Left lobe of liver (tissue), 2 donors: ENCODE measurements at regions not wholly inside any gene's neighbourhood (a gene's known extent, or its start where the extent isn't known, plus 50 kb on each side); places are given as distances from the start of the nearest gene placed in this dataset.

Experiments
- ATAC-seq: fragments of 200-7000 bp; cut with Tn5 transposase; one replicate; pipeline ENCODE4 v1.9.1; 2020; ENCODE audit warnings: mild to moderate bottlenecking, moderate library complexity
- DNase-seq: peaks from one replicate; pipeline ENCODE4 v3.0.0-alpha.2; 2020; ENCODE audit warnings: low spot score
- donor health status: DM: no; HTN: no; CAD: no; lungs with moderate emphysema.
- donor health status: DM: no; HTN: yes; CAD: no.

DNA sequence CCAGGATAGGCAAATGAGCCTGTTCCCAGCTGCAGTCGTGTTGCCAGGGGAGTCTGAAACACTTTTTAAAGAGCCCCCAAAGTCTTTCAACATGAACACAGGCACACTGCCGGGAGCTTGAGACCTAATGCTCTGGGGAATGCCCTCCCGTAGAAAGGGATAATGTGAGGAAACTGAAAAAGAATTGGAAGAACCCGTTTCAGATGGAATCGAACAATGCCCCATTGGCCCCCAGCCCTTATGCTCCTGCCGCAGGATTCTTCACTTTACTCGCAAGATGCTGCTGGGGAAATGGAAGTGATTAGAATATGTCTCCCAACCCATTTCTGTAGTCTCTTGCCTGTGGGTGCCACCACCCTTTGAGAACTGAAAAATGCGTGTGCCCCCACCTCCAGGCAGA, 136.3 kb upstream of the GATA6 start:
- DNase-seq: no peak
- no peak for ATAC-seq

DNA sequence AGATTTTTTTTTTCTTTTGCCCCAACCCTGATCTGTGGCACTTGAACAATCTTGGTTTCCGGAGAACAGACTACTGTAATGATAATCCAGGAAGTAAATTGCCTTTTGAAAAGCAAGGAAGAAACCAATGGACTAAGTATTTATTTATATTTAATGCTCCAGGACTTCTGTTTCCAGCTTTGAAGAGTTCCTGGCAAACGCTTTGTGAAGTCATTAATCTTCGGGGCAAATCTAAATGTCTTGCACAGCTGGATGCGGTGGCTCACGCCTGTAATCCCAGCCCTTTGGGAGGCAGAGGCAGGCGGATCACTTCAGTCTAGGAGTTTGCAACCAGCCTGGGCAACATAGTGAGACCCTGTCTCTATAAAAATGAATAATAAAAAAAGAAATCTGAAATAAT, 135.1 kb upstream of the GATA6 start:
- DNase-seq: no peak
- ATAC-seq: no peak

DNA sequence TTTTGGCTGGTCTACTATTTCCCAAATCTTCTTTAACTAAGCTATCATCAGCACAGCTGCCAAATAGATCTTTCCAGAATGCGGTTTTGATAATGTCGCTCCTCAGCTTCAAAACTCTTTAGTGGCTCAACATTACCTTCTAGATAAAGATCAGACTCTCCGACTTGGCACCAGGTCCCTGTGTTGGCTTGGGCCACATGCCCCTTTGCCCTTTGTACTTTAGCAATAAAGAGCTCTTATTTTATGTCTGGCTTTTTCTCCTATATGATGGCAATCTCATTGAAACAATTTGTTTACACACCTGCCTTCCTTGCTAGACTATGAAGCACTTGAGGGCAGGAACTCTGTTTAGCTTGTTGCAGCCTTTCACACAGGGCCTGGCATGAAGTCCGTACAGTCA, 128.9 kb upstream of the GATA6 start:
- peak; percentile 58 for ATAC-seq
- no peak for DNase-seq

DNA sequence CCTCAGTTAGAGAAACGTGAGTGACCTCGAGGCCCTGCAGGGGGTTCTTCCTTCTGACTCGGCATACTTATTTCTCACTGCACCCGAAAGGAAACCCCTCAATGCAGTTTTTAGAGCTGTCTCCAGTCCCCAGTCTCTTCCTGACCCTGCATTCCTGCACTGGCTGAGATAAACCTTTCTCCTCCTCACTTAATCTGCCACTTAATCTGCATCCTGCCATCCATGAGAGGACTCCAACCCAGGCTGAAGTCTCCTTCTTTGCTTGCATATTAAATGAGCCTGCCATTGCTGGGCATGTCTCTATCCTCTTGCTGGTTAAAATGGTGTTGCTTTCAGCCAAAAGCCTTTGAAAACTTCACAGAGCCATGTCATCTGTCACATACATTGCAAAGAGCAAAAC, 125.6 kb upstream of the GATA6 start:
- no peak for ATAC-seq
- no peak for DNase-seq

DNA sequence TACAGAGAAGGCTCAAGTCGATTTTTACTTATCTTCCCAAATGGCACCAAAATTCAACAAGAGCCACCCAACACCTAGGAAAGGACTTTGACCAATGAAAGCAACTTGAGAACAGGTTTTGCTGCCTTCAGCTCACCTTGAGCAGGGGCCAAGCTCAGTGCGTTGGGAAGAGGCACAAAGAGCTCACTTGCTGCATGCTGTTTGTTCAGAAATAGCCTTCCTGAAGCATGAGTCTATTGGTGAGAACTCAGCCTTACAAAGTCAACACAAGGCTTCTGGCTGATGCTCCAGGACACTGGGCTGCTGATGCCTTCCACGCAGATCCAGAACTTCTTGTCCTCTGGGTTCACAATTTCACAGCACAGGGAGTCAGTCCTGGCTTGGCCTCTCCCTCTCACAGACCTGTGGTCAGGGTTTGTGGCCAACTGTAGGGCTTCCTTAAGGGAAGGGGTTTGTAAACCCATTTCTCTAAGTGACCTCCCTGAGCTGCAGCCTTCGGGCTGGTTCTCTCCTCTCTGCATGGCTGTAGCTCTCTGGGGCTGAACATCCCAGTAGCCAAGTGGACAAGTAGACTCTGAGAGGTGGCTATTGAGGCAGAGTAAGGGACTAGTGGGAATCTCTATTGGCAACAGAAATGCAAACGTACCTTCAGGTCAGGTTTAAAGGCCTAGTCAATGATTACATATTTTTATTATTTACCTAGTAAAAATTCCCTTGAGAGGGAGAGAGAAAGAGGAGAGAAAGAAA, 124.7 kb upstream of the GATA6 start:
- ATAC-seq: peak; percentile 42
- DNase-seq: no peak

DNA sequence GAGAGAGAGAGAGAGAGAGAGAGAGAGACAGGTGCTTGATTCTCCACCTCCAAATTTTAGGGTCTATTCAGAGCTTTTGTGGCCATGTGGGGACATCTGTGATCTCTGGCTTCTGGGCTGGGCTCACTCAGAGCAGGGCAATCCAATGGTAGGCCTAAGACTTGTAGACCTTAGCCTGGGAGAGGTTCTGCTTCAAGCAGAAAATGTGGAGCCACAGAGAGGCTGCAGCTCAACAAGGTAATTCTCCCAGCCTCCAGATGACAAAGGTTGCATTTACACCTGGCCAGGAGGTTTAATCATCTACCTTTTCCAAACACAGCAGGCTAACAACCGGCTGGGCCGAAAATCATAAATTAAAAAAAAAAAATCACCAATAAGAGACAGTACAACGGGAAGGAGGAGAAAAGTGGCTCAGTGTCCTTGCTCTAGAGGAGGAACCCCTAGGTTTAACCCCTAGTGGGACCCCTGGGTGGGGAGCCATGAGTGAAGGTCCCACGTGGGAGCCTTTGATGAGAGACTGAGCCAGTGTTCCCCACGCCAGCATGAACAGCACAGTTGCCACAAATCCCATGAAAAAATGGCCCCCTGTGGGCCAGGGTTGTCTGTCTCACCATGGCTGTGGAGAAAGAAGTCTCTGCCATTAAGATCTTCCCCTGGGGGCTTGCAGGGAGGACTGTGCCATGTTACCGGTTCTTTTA, 124.0 kb upstream of the GATA6 start:
- DNase-seq (no peak), ATAC-seq (peak; percentile 83)

DNA sequence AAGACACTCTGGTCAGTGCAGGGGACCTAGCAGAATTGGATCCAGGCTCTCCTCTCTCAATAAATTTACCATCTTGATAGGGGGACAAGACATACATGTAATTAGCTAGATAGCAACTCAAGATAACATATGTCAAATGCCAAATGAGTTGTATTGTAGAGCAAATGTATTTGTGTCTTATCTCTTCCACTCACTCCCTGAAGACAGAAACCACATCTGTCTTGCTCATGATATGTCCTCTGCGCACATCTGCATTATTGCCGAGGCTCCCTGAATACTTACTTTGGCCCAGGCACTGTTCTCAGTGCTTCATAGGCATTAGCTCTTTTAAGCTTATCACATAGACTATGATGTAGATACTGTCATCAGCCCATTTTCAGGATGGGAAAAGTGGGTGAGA, 122.9 kb upstream of the GATA6 start:
- no peak for DNase-seq
- no peak for ATAC-seq

DNA sequence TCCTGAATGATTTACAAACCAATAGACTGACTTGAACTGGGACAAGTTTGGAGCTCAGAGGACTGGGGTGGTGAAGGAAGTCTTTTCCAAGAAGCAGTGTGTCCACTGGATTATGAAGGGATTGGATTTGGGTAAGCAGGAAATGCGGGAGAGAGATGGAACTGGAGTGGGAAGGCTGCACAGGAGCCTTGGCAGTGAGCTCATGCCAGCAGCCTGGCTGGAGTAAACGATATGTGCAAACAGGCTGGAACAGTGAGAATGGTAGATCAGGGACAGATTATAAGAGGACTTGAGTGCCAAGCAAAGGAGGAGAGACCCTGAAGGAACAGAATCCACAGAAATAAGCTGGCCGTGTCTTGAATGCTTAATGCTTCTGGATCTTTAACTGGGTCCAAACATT, 121.9 kb upstream of the GATA6 start:
- DNase-seq (no peak), ATAC-seq (peak; percentile 55)

DNA sequence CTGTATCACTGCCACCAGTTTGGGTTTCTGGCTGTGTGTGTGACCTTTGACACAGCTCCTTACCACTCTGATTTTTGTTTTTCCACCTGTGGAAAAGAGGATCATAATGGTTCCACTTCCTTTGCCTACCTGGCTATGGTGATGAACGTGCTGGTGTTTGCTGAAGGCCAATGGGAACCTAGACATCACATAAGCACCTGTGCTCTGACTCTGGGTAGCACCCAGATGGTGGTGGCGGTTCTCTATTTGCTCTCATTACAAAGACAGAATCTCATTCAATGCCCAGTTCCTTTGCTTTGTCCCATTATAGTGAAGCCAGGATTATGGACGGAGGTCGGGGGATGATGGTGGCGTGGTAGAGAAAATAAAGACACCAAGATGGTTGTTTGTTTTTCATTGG, 121.2 kb upstream of the GATA6 start:
- DNase-seq (no peak), ATAC-seq (no peak)

DNA sequence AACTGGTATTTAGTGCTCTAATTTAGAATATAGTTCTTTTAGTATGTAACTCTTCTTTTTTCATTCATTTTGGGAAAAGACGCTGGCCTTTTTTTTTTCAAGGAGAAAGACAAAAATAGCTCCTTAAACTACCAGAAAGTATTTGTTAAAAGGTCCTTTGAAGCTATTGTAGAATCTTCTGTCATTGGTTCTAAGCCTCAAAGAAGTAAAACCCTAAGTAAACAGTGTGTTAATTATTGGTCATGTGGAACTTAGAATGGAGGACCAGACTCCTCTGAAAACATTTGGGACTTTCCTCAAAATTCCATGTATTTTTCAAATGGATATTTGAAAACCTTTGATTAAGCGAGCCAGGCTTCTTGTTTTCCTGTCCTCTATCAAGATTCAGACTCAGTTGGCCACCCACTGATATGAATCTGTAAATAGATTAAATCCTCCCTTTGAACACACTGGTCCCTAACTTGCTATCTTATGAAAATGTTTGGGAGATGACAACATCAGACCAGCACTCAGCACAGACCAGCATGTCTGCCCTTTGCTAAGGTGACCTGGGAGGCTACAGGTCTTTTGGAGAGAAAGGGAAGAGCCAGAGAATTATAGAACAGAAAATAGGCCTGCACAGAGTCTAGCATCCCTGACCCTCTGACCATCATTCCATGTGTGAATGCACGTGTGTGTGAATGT, 120.3 kb upstream of the GATA6 start:
- no peak for ATAC-seq
- no peak for DNase-seq

DNA sequence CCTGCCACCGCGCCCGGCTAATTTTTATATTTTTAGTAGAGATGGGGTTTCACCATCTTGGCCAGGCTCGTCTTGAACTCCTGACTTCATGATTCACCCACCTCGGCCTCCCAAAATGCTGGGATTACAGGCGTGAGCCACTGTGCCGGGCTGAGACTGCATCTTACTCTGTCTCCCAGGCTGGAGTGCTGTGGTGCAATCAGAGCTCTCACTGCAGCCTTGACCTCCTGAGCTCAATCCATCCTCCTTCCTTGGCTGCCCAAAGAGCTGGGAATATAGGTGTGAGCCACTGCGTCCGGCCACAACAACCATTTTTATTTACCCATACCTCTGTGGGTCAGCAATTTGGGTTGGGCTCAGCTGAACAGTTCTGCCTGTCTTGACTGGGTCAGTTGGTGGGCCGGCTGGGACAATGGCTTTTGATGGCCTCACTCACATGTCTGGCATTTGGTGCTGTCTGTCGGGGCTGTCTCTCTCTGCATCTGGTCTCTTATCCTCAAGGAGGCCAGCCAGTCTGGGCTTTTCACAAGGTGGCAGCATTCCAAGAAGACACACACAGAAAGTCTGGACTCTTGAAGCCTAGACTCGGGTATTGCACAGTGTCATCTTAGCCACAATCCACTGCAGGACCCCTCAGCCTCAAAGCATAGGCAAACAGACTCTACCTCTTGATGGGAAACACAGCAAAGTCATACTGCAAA, 116.8 kb upstream of the GATA6 start:
- no peak for DNase-seq

DNA sequence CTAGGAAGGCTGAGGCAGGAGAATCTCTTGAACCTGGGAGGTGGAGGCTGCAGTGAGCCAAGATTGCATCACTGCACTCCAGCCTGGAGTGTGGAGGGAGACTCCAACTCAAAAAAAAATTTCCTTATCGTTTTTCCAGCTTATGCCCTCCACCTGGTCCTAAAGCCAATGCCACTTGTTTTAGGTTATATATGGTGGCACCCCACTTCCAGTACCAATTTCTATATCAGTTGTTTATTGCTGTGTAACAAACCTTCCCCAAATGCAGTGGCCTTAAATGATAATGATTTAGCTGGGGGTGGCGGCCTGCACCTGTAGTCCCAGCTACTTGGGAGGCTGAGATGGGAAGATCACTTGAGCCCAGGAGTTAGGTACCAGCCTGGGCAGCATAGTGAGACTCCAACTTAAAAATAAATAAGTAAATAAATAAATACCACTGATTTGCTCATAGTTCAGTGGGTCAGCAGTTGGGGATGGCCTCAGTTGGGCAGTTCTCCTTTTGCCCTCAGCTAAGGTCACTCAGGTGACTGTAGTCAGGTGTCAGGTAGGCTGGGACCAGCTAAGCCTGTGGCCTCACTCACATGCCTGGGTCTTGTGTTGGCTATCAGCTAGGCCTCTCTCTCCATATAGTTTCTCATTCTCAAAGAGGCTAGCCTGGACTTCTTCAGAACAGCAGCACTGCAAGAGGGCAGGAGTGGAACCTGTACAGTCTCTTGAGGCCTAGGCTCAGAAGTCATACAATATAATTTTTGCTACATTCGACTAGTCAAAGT, 113.7 kb upstream of the GATA6 start:
- ATAC-seq (no peak), DNase-seq (no peak)

More for the DNA sequence above, 116.8 kb upstream of the GATA6 start:
- ATAC-seq: no peak

DNA sequence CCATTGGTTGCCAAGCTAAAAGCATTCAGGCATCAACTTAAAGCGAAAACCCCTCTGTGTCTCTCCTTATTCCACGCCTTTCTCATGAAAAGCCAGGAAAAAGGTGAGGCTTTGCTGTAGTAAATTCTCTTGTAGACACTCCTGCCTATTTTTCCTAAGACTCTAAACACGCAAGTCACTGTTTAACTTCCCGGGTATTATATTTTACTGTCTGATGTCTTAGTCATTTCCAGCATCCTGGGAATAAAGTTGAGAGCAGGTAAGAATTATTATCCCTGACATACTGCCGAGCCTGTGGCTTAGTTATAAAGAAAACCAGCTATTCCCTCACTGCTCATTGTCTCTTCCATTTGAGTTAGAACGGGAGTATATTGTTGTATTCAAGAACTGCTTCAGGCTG, 112.4 kb upstream of the GATA6 start:
- DNase-seq: no peak
- ATAC-seq: no peak

DNA sequence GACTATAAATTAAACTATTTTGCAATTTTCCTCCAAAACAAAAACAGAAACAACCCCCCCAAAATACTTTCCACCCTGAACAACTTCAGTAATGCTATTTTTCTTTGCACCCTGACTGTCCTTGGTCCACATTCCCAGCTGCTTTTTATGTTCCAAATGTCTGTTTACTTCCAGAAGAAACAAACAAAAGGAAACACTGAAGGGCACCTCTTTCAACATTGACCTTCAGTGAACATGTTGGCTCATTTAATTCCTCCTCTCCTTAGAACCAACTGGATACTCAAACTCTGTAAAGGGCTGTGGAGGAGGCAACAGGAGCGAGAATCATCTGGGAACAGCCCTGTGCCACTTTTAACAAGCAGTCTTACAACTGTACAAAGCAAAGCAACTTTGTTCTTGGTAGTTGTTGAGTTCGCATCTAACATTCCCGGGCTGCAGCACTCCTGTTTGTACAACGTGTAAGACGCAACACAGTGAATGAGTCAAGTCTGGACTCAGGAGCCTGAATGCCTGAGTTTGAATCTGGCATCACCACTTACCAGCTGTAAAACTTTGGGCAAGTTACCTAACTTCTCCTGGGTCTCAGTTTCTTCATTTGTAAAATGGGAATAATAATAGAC, 111.4 kb upstream of the GATA6 start:
- peak; percentile 62 for ATAC-seq
- no peak for DNase-seq

DNA sequence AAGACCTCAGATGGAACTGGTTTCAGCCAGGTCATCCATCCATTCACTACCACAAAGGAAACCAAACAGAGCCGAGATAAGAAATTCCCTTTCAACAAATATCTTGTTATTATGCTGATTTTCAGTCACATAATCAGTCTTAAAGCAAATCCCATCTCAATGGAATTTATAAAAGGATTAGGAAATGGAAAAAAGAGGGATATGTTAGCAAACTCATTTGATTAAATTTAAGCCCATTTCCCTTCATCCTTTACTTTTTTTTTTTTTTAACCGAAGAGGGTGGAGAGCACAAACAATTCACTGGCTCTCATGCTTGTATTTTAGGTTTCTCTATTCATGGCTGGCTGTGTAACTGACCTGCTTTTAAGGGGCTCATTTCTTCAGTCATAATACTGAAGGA, 109.0 kb upstream of the GATA6 start:
- ATAC-seq: no peak
- DNase-seq: no peak

DNA sequence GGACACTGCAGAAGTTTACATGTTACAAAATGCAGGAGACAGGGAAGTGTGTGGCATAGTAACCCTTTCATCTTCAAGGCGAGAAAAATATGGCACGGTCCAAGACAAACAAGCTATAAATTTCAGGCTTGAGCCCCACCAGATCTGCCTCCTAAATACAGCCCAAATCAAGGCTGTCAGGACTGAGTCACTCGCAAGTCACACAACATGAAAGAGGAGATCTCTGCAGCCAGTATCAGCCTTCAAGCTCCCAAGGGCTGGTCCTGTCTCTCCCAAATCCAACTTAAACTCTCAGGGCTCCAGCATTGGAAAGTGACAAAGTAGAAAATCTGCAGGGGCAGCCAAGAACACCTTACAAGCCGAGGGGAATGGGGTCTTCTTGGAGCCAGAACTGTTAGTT, 106.3 kb upstream of the GATA6 start:
- no peak for DNase-seq

DNA sequence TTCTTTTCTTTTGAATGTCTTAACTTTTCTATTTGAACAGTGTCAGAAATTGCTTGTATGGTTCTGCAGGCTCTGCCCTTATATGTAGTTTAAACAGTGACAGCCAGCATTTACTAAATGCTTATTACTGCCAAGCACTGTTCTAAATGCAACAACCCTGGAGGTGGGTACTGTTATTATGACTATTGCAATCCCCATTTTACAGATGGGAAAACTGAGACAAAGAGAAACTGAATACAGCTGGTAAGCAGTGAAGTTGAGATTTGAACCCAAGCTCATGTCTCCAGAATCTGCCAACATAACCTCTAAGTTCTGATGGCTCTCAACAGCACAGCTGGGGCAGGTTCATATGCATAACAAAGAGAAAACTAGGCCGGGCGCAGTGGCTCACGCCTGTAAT, 105.7 kb upstream of the GATA6 start:
- ATAC-seq: no peak
- no peak for DNase-seq

More for the DNA sequence above, 106.3 kb upstream of the GATA6 start:
- ATAC-seq: no peak

DNA sequence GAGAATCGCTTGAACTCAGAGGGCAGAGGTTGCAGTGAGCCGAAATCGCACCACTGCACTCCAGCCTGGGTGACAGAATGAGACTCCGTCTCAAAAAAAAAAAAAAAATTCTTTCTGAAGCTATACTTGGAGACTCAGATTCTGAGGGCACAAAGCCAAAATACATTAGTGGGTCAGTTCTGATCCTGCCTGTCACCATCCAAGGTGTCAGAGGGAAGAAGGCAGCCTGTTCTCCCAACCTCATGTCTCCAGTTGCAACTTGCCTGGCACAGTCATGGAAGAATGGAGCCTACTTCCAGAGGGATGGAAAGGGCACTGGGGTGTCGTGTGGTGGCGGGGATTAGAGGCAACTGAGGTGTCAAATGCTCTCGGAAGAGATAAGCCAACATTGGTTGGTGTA, 104.8 kb upstream of the GATA6 start:
- ATAC-seq: no peak
- DNase-seq: no peak

DNA sequence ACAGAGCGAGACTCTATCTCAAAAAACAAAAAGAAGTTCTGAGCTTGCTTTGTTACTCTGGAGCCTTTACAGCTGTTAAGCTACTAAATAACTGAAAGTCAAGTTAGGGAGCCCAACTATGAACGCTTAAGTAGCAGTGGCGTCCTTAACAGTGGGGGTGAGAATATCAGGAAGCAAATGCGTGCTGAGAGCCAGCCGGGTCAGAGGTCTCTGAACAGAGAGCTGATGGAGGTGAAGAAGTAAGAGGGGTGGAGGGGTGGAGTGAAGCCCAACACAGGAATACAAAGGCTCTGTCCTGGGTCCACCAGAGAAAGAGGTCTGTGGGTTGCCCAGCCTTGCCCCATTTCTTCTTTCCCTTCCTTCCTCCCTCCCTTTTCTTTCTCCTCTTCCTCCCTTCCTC, 104.1 kb upstream of the GATA6 start:
- no peak for ATAC-seq
- DNase-seq: no peak

DNA sequence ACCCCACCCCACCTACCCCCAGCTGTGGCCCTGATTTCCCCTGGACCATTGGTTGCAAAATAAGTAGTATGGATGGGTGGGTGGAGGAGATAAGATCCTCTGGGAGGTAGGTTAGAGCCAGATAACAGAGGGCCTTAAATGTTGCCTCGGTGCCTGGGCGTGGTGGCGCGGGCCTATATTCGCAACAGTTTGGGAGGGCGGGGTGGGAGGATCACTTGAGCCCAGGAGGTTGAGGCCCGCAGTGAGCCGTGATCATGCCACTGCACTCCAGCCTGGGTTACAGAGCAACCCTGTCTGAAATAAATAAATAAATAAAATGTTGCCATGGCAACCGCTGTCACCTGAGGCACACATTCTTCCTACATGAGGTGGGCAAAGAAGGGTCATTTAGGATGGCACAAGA, 103.3 kb upstream of the GATA6 start:
- DNase-seq (no peak), ATAC-seq (no peak)
